Suprapubic skin (tissue), 4 donors: ENCODE measurements at regions not wholly inside any gene's neighbourhood (a gene's known extent, or its start where the extent isn't known, plus 50 kb on each side); places are given as distances from the start of the nearest gene placed in this dataset.

Experiments
- DNase-seq, 2 donors: peaks; one replicate each; pipeline ENCODE4 v3.0.0-alpha.2; 2019; ENCODE audit warnings: low spot score in 2 of 2
- H3K27ac ChIP-seq: fragments of 200-600 bp; sonication (generic); one replicate; pipeline ENCODE4 v1.5.1; 2019
- H3K27me3 ChIP-seq: fragments of 200-600 bp; sonication (generic); one replicate; pipeline ENCODE4 v1.5.1; 2019
- H3K36me3 ChIP-seq: fragments of 200-600 bp; sonication (generic); one replicate; pipeline ENCODE4 v1.5.1; 2019
- H3K4me1 ChIP-seq: fragments of 200-600 bp; sonication (generic); one replicate; pipeline ENCODE4 v1.5.1; 2019
- H3K4me3 ChIP-seq: fragments of 200-600 bp; sonication (generic); one replicate; pipeline ENCODE4 v1.5.1; 2019; ENCODE audit warnings: mild to moderate bottlenecking
- H3K9me3 ChIP-seq: fragments of 200-600 bp; sonication (generic); one replicate; pipeline ENCODE4 v1.5.1; 2019
- EP300 ChIP-seq: sonication (generic); formaldehyde crosslinking; IDR thresholded peaks from one replicate; pipeline ENCODE4 v1.6.1; 2017; ENCODE audit warnings: antibody characterized with exemption
- POLR2A ChIP-seq, 2 donors: fragments of 450-650 bp; IDR thresholded peaks; one replicate each; pipeline ENCODE4 v1.6.1; 2017; ENCODE audit warnings: antibody characterized with exemption in 2 of 2, mild to moderate bottlenecking in 2 of 2, moderate library complexity in 2 of 2
- POLR2AphosphoS5 ChIP-seq, 3 donors: sonication (generic); formaldehyde crosslinking; IDR thresholded peaks; one replicate each; pipeline ENCODE4 v1.6.1; 2017; ENCODE audit warnings: antibody characterized with exemption in 3 of 3
- WGBS: methylation state at CpG from one replicate; pipeline ENCODE4 v1.1.5; 2018; 5-methylcytosine and 5-hydroxymethylcytosine counted together
- TF ChIP-seq, protein P1 (sequence below), 2 donors: fragments of 200-600 bp in 1 of 2; fragments of 450-650 bp in 1 of 2; sonication (generic) in 1 of 2; IDR thresholded peaks; one replicate each; pipeline ENCODE4 v1.5.1; 2016 to 2019; ENCODE audit warnings: antibody characterized with exemption in 2 of 2, mild to moderate bottlenecking in 1 of 2, moderate library complexity in 1 of 2

DNA sequence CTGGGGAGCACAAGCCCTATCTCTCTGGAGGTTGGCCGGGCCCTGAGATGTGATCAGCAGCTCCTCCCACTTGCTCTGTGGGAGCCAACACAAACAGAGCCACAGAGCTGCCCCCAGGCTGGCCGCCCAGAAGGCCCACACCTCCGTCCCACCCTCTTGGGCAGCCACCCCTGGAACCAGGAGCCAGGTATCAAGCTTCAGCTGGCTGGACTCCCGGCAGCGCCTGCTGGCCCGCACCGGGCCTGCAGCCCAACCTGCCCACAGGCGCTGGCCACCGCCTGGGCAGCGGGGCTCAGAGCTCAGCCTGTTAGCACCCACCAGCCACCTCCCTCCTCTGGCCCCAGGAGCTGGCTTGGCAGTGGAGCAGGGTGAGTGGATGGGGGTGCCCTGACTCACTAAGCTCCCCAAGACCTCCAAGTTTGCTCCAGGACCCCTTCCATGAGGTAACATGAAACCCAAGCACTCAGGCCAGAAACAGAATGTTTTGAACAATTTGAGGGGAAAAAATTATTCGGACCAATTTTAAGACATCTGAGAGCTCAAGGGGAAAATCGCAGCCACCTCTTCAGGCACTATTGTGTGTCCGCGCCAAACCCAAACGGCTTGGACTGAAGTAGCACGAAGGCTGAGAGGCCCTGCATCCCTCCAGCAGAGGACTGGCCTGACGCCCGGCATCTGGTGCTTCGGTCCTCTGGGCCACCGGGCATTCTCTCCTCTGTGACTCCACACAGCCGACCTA is 450.8 kb downstream of the SOX6 start:
- H3K27ac ChIP-seq = no peak overlapping the region
- H3K9me3 ChIP-seq = no peaks in the 10 kb centered on the region
- no peaks in the 10 kb centered on the region for H3K27me3 ChIP-seq
- H3K36me3 ChIP-seq = no peaks in the 10 kb centered on the region
- 90% methylated on average over 19 of the region's 21 CpGs for WGBS
- TF ChIP-seq POLR2A (IDR thresholded peaks at IDR 0.05) (no peak), POLR2AphosphoS5 (IDR thresholded peaks at IDR 0.05) (no peak), EP300 (no peak)
- TF ChIP-seq, protein P1, sequence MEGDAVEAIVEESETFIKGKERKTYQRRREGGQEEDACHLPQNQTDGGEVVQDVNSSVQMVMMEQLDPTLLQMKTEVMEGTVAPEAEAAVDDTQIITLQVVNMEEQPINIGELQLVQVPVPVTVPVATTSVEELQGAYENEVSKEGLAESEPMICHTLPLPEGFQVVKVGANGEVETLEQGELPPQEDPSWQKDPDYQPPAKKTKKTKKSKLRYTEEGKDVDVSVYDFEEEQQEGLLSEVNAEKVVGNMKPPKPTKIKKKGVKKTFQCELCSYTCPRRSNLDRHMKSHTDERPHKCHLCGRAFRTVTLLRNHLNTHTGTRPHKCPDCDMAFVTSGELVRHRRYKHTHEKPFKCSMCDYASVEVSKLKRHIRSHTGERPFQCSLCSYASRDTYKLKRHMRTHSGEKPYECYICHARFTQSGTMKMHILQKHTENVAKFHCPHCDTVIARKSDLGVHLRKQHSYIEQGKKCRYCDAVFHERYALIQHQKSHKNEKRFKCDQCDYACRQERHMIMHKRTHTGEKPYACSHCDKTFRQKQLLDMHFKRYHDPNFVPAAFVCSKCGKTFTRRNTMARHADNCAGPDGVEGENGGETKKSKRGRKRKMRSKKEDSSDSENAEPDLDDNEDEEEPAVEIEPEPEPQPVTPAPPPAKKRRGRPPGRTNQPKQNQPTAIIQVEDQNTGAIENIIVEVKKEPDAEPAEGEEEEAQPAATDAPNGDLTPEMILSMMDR (IDR thresholded peaks at IDR 0.05) = no peak
- H3K4me3 ChIP-seq = no peak overlapping the region
- H3K4me1 ChIP-seq = no peaks in the 10 kb centered on the region
- DNase-seq = no peak

DNA sequence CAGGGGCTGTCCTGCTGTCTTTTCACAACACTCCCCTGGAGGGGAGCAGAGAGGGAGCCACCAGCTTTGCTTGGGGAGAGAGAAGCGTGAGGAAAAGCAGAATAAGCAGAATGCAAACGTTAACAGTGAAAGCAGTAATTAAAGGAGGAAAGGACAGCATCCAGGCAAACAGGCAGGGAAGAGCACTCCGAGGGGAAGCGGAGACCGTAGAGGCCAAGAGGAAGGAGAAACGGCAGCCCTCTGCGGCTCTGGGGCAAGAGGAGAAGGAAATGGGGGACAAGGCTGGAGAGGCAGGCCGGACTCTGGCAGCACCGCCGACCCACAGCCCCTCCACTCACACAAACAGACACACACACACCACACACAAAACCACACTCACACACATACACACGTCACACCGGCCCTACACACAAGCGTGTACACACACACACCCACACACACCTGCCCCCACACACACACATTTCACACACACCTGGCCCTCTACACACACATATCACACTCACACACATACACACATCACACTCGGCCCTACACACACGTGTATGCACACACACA is 449.8 kb downstream of the SOX6 start:
- no peak for DNase-seq
- H3K4me3 ChIP-seq = no peak overlapping the region
- TF ChIP-seq, protein P1 (IDR thresholded peaks at IDR 0.05) = no peak
- no peak for TF ChIP-seq EP300
- TF ChIP-seq POLR2AphosphoS5 (IDR thresholded peaks at IDR 0.05) = no peak
- no peak for TF ChIP-seq POLR2A (IDR thresholded peaks at IDR 0.05)
- no peaks in the 10 kb centered on the region for H3K4me1 ChIP-seq
- no peaks in the 10 kb centered on the region for H3K9me3 ChIP-seq
- 86% methylated on average over 15 of the region's 15 CpGs for WGBS
- H3K36me3 ChIP-seq = no peaks in the 10 kb centered on the region
- H3K27me3 ChIP-seq = no peaks in the 10 kb centered on the region
- H3K27ac ChIP-seq = no peak overlapping the region

DNA sequence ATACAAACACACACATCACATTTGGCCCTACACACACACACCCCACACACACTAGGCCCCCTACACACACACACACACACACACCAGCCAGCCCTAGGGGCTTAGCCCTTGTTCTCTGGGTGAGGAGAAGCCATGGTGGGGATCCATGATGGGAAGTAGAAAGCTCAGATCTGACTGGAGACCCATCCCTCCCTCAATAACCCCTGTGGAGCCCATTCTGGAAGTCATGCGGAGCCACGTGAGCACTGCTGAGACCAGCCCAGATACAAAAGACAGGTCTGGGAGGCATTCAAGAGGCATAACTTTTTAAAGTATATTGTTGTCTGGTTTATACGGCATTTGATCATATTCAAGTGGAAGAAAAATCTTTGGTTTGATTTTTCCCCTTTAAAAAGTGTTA is 448.5 kb downstream of the SOX6 start:
- Histone ChIP-seq H3K9me3 (no peaks in the 10 kb centered on the region), H3K27me3 (no peaks in the 10 kb centered on the region), H3K36me3 (no peaks in the 10 kb centered on the region), H3K27ac (no peak overlapping the region), H3K4me1 (no peaks in the 10 kb centered on the region), H3K4me3 (no peak overlapping the region)
- TF ChIP-seq POLR2AphosphoS5 (IDR thresholded peaks at IDR 0.05) = no peak
- TF ChIP-seq, protein P1 (IDR thresholded peaks at IDR 0.05) = no peak
- no peak for TF ChIP-seq EP300
- no peak for TF ChIP-seq POLR2A (IDR thresholded peaks at IDR 0.05)
- DNase-seq = no peak
- 94% methylated on average over 3 of the region's 3 CpGs for WGBS

DNA sequence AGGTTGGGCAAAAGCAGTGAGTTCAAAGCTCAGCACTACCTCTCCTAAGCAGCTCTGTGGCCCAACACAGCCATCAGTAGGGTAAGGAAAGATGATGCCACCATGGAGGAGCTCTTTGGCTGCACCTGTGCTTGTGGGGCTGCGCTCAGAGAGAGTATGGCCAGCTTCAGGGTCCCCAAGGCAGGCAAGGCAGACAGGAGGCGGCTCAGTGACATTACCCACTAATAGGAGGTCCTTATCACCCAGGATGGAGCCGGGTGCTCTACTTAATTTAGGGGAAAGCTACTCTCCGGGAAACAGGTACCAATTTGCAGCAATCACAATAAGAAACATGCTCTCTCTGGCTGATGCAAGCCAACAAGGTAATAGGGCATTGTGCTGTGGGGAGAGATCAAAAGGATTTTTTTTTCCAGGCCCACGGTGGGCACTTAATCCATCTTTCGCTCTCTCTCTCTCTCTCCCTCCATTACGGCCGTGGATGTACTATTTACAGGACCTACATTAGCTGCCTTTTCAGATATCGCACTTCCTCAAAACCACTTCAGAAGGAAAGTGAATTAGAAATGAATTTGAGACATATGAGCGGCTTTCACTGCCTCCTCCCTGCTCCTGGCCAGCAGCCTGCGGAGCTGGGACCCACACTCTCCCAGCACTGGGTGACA is 446.3 kb downstream of the SOX6 start:
- TF ChIP-seq POLR2AphosphoS5 (IDR thresholded peaks at IDR 0.05) = no peak
- no peak for TF ChIP-seq EP300
- TF ChIP-seq, protein P1 (IDR thresholded peaks at IDR 0.05) = no peak
- TF ChIP-seq POLR2A (IDR thresholded peaks at IDR 0.05) = no peak
- Histone ChIP-seq H3K27ac (no peak overlapping the region), H3K9me3 (no peaks in the 10 kb centered on the region), H3K27me3 (no peaks in the 10 kb centered on the region), H3K36me3 (no peaks in the 10 kb centered on the region), H3K4me3 (no peak overlapping the region), H3K4me1 (no peaks in the 10 kb centered on the region)
- peak in 1 of 2 donors; percentile 40 for DNase-seq
- 95% methylated on average over 11 of the region's 11 CpGs for WGBS

DNA sequence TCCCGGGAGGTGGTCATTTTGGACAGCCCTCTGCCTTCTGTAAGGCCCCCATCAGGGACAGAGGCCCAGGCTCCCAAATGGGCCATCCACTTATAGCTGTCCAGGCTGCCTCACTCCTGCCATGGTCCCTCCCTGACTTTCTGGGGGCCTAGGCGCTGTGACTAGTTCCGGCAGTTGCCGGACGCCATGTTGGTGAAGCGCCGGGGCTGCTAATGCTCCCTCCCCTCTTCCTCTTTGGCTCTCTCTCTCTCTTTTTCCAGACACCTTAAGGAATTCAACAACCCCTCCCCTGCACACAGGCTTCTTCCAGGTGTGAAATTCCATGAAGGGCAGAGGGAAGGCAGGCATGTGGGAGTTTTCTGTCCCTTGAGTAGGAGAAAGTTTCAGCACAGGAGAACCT is 445.6 kb downstream of the SOX6 start:
- Histone ChIP-seq H3K4me1 (no peaks in the 10 kb centered on the region), H3K36me3 (no peaks in the 10 kb centered on the region), H3K27me3 (no peaks in the 10 kb centered on the region), H3K27ac (no peak overlapping the region), H3K9me3 (no peaks in the 10 kb centered on the region), H3K4me3 (no peak overlapping the region)
- TF ChIP-seq, protein P1 (IDR thresholded peaks at IDR 0.05) = no peak
- TF ChIP-seq POLR2AphosphoS5 (IDR thresholded peaks at IDR 0.05) (no peak), EP300 (no peak)
- WGBS = 95% methylated on average over 7 of the region's 7 CpGs
- peak; percentile 16 to 48 for DNase-seq
